Suprapubic skin (tissue), 3 donors: ENCODE measurements at regions not wholly inside any gene's neighbourhood (a gene's known extent, or its start where the extent isn't known, plus 50 kb on each side); places are given as distances from the start of the nearest gene placed in this dataset.

Experiments used
- POLR2AphosphoS5 ChIP-seq, 3 donors: sonication (generic); formaldehyde crosslinking; IDR thresholded peaks; one replicate each; pipeline ENCODE4 v1.6.1; 2017; ENCODE audit warnings: antibody characterized with exemption in 3 of 3
- TF ChIP-seq, protein P1 (sequence below), 2 donors: fragments of 200-600 bp in 1 of 2; fragments of 450-650 bp in 1 of 2; sonication (generic) in 1 of 2; IDR thresholded peaks; one replicate each; pipeline ENCODE4 v1.5.1; 2016 to 2019; ENCODE audit warnings: antibody characterized with exemption in 2 of 2, mild to moderate bottlenecking in 1 of 2, moderate library complexity in 1 of 2

DNA sequence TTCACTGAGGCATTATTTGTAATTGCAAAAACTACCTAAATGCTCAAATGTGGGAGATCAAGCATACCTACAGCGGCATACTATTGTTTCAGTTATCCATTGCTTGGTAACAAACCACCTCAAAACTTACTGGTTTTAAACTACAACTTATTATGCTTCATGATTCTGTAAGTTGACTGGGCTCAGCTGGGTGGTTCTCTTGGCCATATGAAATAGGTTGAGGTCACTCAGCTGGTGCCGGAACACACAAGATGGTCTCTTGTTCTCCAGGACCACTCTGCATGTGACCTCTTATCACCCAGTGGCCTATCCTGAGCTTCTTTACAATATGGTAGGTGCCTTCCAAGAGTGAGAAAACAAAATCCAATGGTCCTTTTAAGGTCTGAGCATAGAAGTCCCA lies 195.4 kb upstream of the FGGY start:
- TF ChIP-seq, protein P1, sequence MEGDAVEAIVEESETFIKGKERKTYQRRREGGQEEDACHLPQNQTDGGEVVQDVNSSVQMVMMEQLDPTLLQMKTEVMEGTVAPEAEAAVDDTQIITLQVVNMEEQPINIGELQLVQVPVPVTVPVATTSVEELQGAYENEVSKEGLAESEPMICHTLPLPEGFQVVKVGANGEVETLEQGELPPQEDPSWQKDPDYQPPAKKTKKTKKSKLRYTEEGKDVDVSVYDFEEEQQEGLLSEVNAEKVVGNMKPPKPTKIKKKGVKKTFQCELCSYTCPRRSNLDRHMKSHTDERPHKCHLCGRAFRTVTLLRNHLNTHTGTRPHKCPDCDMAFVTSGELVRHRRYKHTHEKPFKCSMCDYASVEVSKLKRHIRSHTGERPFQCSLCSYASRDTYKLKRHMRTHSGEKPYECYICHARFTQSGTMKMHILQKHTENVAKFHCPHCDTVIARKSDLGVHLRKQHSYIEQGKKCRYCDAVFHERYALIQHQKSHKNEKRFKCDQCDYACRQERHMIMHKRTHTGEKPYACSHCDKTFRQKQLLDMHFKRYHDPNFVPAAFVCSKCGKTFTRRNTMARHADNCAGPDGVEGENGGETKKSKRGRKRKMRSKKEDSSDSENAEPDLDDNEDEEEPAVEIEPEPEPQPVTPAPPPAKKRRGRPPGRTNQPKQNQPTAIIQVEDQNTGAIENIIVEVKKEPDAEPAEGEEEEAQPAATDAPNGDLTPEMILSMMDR (IDR thresholded peaks at IDR 0.05) = no peak
- TF ChIP-seq POLR2AphosphoS5 (IDR thresholded peaks at IDR 0.05) = no peak
